K562 (cell line): ENCODE measurements at regions not wholly inside any gene's neighbourhood (a gene's known extent, or its start where the extent isn't known, plus 50 kb on each side); places are given as distances from the start of the nearest gene placed in this dataset.

Source experiments
- ATAC-seq: fragments of 200-7000 bp; cut with Tn5 transposase; 3 replicates; pipeline ENCODE4 v1.9.1; 2020; ENCODE audit warnings: moderate library complexity
- BruUV-seq: library from RNA; stranded (reverse); fragments of 400-500 nt; replicated peaks from 2 replicates; lab custom pipeline; 2021; lab: Mats Ljungman, UMichigan
- CTCF ChIA-PET: fragments of 300-600 bp; formaldehyde crosslinking; extraction: SDS; loops from one replicate; lab custom pipeline; 2021; ENCODE audit warnings: low intra/inter-chr PET ratio; lab: Yijun Ruan, JAX
- POLR2A ChIA-PET: fragments of 300-600, 350-650 bp; sonication (Branson Sonifier 250); formaldehyde crosslinking; extraction: SDS; loops from one replicate; lab custom pipeline; 2021; ENCODE audit warnings: antibody characterized with exemption, inconsistent platforms; lab: Yijun Ruan, JAX
- DNase-seq, 4 experiments: peaks; one replicate each; pipeline versions ENCODE4 v3.0.0 to v3.0.0-alpha.2; 2011 to 2018; ENCODE audit warnings: low spot score in 3 of 4, mixed read lengths in 3 of 4; ENCODE audit errors: extremely low read depth in 1 of 4
- FAIRE-seq: peaks from 2 replicates; lab custom pipeline; 2011; peaks lifted over from hg19 to GRCh38; lab: Jason Lieb, UNC
- H2AFZ ChIP-seq: 2 replicates; pipeline ENCODE4 v1.6.0; 2011; ENCODE audit warnings: low read depth, low read length, control low read depth, inconsistent platforms
- H3K27ac ChIP-seq: fragments of 200-600 bp; 3 replicates; pipeline ENCODE4 v1.8.0; 2011; ENCODE audit warnings: low read depth, mild to moderate bottlenecking, control low read depth, inconsistent platforms, low read length, moderate library complexity, mixed read lengths; ENCODE audit errors: extremely low read depth
- H3K27me3 ChIP-seq, 2 experiments: fragments of 300-600 bp in 1 of 2; 2 replicates in 1 of 2; 3 replicates in 1 of 2; pipeline versions ENCODE4 v1.6.0 to v1.8.0; 2011; ENCODE audit warnings: inconsistent platforms in 2 of 2, low read length in 2 of 2, mild to moderate bottlenecking in 1 of 2, mixed read lengths in 1 of 2, moderate library complexity in 1 of 2; ENCODE audit not compliant: control insufficient read depth in 2 of 2, insufficient read depth in 2 of 2
- H3K36me3 ChIP-seq: fragments of 300-600 bp; 3 replicates; pipeline ENCODE4 v1.8.0; 2011; ENCODE audit warnings: mild to moderate bottlenecking, low read length, inconsistent platforms; ENCODE audit not compliant: control insufficient read depth, insufficient read depth
- H3K4me1 ChIP-seq, 2 experiments: fragments of 200-600 bp in 1 of 2; replicated peaks in 1 of 2; 2 replicates in 1 of 2; 3 replicates in 1 of 2; pipeline versions ENCODE4 v1.5.1 to v1.8.0; 2011; ENCODE audit warnings: inconsistent platforms in 2 of 2, low read length in 2 of 2, mild to moderate bottlenecking in 1 of 2, mixed read lengths in 1 of 2, moderate library complexity in 1 of 2; ENCODE audit not compliant: control insufficient read depth in 2 of 2, insufficient read depth in 2 of 2
- H3K4me2 ChIP-seq: 2 replicates; pipeline ENCODE4 v1.6.1; 2011; ENCODE audit warnings: low read length, control low read depth, inconsistent platforms, mixed read lengths; ENCODE audit not compliant: insufficient read depth
- H3K4me3 ChIP-seq: fragments of 200-600 bp; sonication (generic), shearing (Covaris generic); 2 replicates; pipeline ENCODE4 v1.5.1; 2016; ENCODE audit warnings: control low read depth, inconsistent platforms
- H3K79me2 ChIP-seq: fragments of 200-600 bp; 3 replicates; pipeline ENCODE4 v1.8.0; 2011; ENCODE audit warnings: low read length, inconsistent platforms; ENCODE audit not compliant: control insufficient read depth, insufficient read depth
- H3K9ac ChIP-seq, 2 experiments: 2 replicates each; pipeline versions ENCODE4 v1.6.0 to v1.6.1; 2011; ENCODE audit warnings: low read depth in 2 of 2, low read length in 2 of 2, control low read depth in 1 of 2, inconsistent platforms in 1 of 2, mild to moderate bottlenecking in 1 of 2, mixed read lengths in 1 of 2; ENCODE audit not compliant: insufficient read depth in 1 of 2
- H3K9me1 ChIP-seq: one replicate; pipeline ENCODE4 v1.6.0; 2011; ENCODE audit warnings: inconsistent platforms, mild to moderate bottlenecking, low read length, moderate library complexity; ENCODE audit not compliant: control insufficient read depth, insufficient read depth
- H3K9me3 ChIP-seq: replicated peaks from 2 replicates; pipeline ENCODE4 v1.5.1; 2011; ENCODE audit warnings: low read depth, low read length, inconsistent platforms; ENCODE audit not compliant: control insufficient read depth, insufficient read depth
- H4K20me1 ChIP-seq: replicated peaks from 2 replicates; pipeline ENCODE4 v1.6.1; 2011; ENCODE audit warnings: low read length, inconsistent platforms, mixed read lengths; ENCODE audit not compliant: control insufficient read depth, insufficient read depth
- CHD2 ChIP-seq: IDR thresholded peaks from 2 replicates; pipeline ENCODE4 v1.6.1; 2011; ENCODE audit warnings: low read depth, low read length
- E2F5 ChIP-seq: sonication (generic); formaldehyde crosslinking; IDR thresholded peaks from 2 replicates; pipeline ENCODE4 v1.8.0; 2022; ENCODE audit warnings: mild to moderate bottlenecking, missing genetic modification reagents
- EGR1 ChIP-seq: fragments of 450-650 bp; conservative IDR thresholded peaks from 2 replicates; pipeline ENCODE4 v1.6.1; 2017; ENCODE audit warnings: mild to moderate bottlenecking
- FOXA1 ChIP-seq: fragments of 450-650 bp; IDR thresholded peaks from 2 replicates; pipeline ENCODE4 v1.6.1; 2016; ENCODE audit warnings: mild to moderate bottlenecking, borderline replicate concordance
- FOXO4 ChIP-seq: fragments of 450-650 bp; formaldehyde crosslinking; IDR thresholded peaks from 2 replicates; pipeline ENCODE4 v1.4.0; 2020; ENCODE audit warnings: mild to moderate bottlenecking, moderate library complexity
- HMGXB4 ChIP-seq: sonication (generic); formaldehyde crosslinking; IDR thresholded peaks from 2 replicates; pipeline ENCODE4 v1.8.1; 2023; ENCODE audit warnings: mild to moderate bottlenecking, missing genetic modification reagents
- RBBP5 ChIP-seq: fragments of 200-600 bp; sonication (generic); IDR thresholded peaks from 2 replicates; pipeline ENCODE4 v1.6.1; 2012; ENCODE audit warnings: borderline replicate concordance, mild to moderate bottlenecking, low read length, control low read depth, inconsistent platforms; ENCODE audit not compliant: insufficient read depth, poor library complexity, severe bottlenecking
- SOX6 ChIP-seq: fragments of 450-650 bp; IDR thresholded peaks from 2 replicates; pipeline ENCODE4 v1.6.1; 2014; ENCODE audit warnings: mild to moderate bottlenecking
- TCF3 ChIP-seq: sonication (generic); formaldehyde crosslinking; IDR thresholded peaks from 2 replicates; pipeline ENCODE4 v1.4.0; 2020; ENCODE audit warnings: mild to moderate bottlenecking, missing genetic modification reagents
- ZBTB12 ChIP-seq: fragments of 250-450 bp; sonication (Bioruptor Pico); IDR thresholded peaks from 2 replicates; pipeline ENCODE4 v1.4.0; 2020
- ZNF24 ChIP-seq: fragments of 450-650 bp; IDR thresholded peaks from 2 replicates; pipeline ENCODE4 v1.6.1; 2016
- ZNF384 ChIP-seq: IDR thresholded peaks from 2 replicates; pipeline ENCODE4 v1.6.1; 2012; ENCODE audit warnings: low read depth, low read length, improper control_type of control experiment
- ZNF41 ChIP-seq: fragments of 250-450 bp; sonication (Bioruptor Pico); conservative IDR thresholded peaks from 2 replicates; pipeline ENCODE4 v1.4.0; 2020; ENCODE audit warnings: mild to moderate bottlenecking
- ZNF584 ChIP-seq: fragments of 200-800 bp; sonication (Bioruptor generic); IDR thresholded peaks from 2 replicates; pipeline ENCODE4 v1.6.1; 2016; ENCODE audit warnings: low read depth, mild to moderate bottlenecking, missing genetic modification characterization, missing compliant biosample characterization
- WGBS: fragments of 100-300 bp; shearing (Covaris generic); methylation state at CpG from one replicate; pipeline ENCODE4 v1.1.6; 2016; ENCODE audit warnings: low coverage, mixed read lengths; ENCODE audit not compliant: insufficient coverage; ENCODE audit errors: missing lambda C conversion rate; 5-methylcytosine and 5-hydroxymethylcytosine counted together
- in situ Hi-C: fragments of 300-500 bp; cut with MboI; formaldehyde crosslinking; loops from 4 replicates; pipeline ENCODE4 v1.15.0; 2018; ENCODE audit warnings: inconsistent platforms, mixed read lengths
- intact Hi-C: fragments of 100-400 bp; cut with micrococcal nuclease; formaldehyde crosslinking; loops from 2 replicates; pipeline ENCODE4 v1.14.2; 2022

- H3K9me3 ChIP-seq: no peaks in the 10 kb centered on the region
- H3K27ac ChIP-seq: no peak overlapping the region
- H3K9me1 ChIP-seq: no peaks in the 10 kb centered on the region
- H3K4me1 ChIP-seq: peaks cover 7 to 22% of the 10 kb centered on the region in 2 experiments; a peak in 3 of 5 replicates
- no peak for ATAC-seq
- no peak for FAIRE-seq
- CTCF ChIA-PET: no interaction called here
- H4K20me1 ChIP-seq: peaks cover 10% of the 10 kb centered on the region; the same call in 1 of the 2 replicates
- WGBS: 8% methylated on average over 17 of the region's 22 CpGs
- no peak overlapping the region for H3K4me2 ChIP-seq
- H3K9ac ChIP-seq: no peak overlapping the region
- no peak for TF ChIP-seq SOX6
- no peak for TF ChIP-seq CHD2
- no peak for TF ChIP-seq HMGXB4 (CRISPR knock-in tag)
- no peak for TF ChIP-seq ZBTB12
- TF ChIP-seq FOXO4 (CRISPR knock-in tag): no peak
- TF ChIP-seq ZNF384: no peak
- no peak for TF ChIP-seq ZNF584 (CRISPR knock-in tag)
- no peak for TF ChIP-seq E2F5 (CRISPR knock-in tag)
- no peak for TF ChIP-seq FOXA1
- TF ChIP-seq ZNF24: no peak
- TF ChIP-seq RBBP5: no peak
- TF ChIP-seq TCF3 (CRISPR knock-in tag): no peak
- no peak for TF ChIP-seq EGR1
- no peak for TF ChIP-seq ZNF41 (CRISPR knock-in tag)
- TF ChIP-seq, all 486 proteins: peak for 0
- no peak for DNase-seq
- intact Hi-C loops: no loop called here
- BruUV-seq: no TSS peak
- no peaks in the 10 kb centered on the region for H3K79me2 ChIP-seq
- peaks cover 61 to 73% of the 10 kb centered on the region in 2 experiments for H3K27me3 ChIP-seq
- H3K4me3 ChIP-seq: no peak overlapping the region
- H3K36me3 ChIP-seq: no peaks in the 10 kb centered on the region
- no peak overlapping the region for H2AFZ ChIP-seq
- in situ Hi-C loops: loop anchor here (5.0 kb wide), 1 partner anchor 64 kb away; no protein-coding TSS in a partner anchor
- POLR2A ChIA-PET: no interaction called here
Observed at GRCh38 chr7:117836-118614, 74.3 kb upstream of the FAM20C start.
